MV-4-11 (cell line): ENCODE measurements at regions not wholly inside any gene's neighbourhood (a gene's known extent, or its start where the extent isn't known, plus 50 kb on each side); places are given as distances from the start of the nearest gene placed in this dataset.
A peak's percentile ranks its signal among the peaks of the same experiment; 100 is the strongest.
"Not testable (repeated sequence)": the region's sequence is repeated elsewhere in the genome, so short reads cannot be mapped to it uniquely, and the experiment has no call there.

Experiments
- DNase-seq: peaks from one replicate; lab custom pipeline; 2025; lab: John Stamatoyannopoulos, UW

GRCh38 chr11:126149759-126150625 lies 61.5 kb downstream of the RPUSD4 start:
- DNase-seq = peak; percentile 64

- no peak for DNase-seq
These were observed 63.1 kb downstream of the RPUSD4 start for GRCh38 chr11:126148317-126148716.

- no peak for DNase-seq
These were observed 64.0 kb downstream of the RPUSD4 start for GRCh38 chr11:126147208-126148111.

GRCh38 chr11:126146454-126147192 lies 64.8 kb downstream of the RPUSD4 start:
- DNase-seq = no peak

- DNase-seq = no peak
These were observed 65.5 kb downstream of the RPUSD4 start for GRCh38 chr11:126145954-126146353.

- not testable (repeated sequence) for DNase-seq
These were observed 68.0 kb downstream of the RPUSD4 start for GRCh38 chr11:126143491-126143890.

GRCh38 chr11:126140926-126141280 lies 70.5 kb downstream of the RPUSD4 start:
- DNase-seq = no peak

- no peak for DNase-seq
These were observed 71.1 kb downstream of the RPUSD4 start for GRCh38 chr11:126140201-126140925.

- DNase-seq = no peak
These were observed 72.0 kb downstream of the RPUSD4 start for GRCh38 chr11:126139111-126140091.

GRCh38 chr11:126138636-126139035 lies 72.8 kb downstream of the RPUSD4 start:
- no peak for DNase-seq

- DNase-seq = no peak
These were observed 74.3 kb downstream of the RPUSD4 start for GRCh38 chr11:126137136-126137535.

GRCh38 chr11:126136507-126136906 lies 73.8 kb upstream of the CDON start:
- DNase-seq = no peak

GRCh38 chr11:126135235-126136176 lies 72.8 kb upstream of the CDON start:
- no peak for DNase-seq

- DNase-seq = no peak
These were observed 71.9 kb upstream of the CDON start for GRCh38 chr11:126134461-126135155.

GRCh38 chr11:126133901-126134300 lies 71.2 kb upstream of the CDON start:
- no peak for DNase-seq

- DNase-seq = no peak
These were observed 69.7 kb upstream of the CDON start for GRCh38 chr11:126132319-126132718.

- not testable (repeated sequence) for DNase-seq
These were observed 68.1 kb upstream of the CDON start for GRCh38 chr11:126130781-126131180.
